B cell (primary cell): ENCODE measurements at regions not wholly inside any gene's neighbourhood (a gene's known extent, or its start where the extent isn't known, plus 50 kb on each side); places are given as distances from the start of the nearest gene placed in this dataset.

Source experiments
- ATAC-seq: fragments of 200-7000 bp; cut with Tn5 transposase; one replicate; pipeline ENCODE4 v1.10.0; 2021; ENCODE audit warnings: low read depth, mild to moderate bottlenecking, moderate number of reproducible peaks, moderate library complexity
- CTCF ChIA-PET: fragments of 350-600 bp; sonication (Branson Sonifier 250); formaldehyde crosslinking; loops from one replicate; lab custom pipeline; 2021; ENCODE audit warnings: antibody characterized with exemption, inconsistent platforms; lab: Charles Lee
- POLR2A ChIA-PET: fragments of 350-600 bp; sonication (Branson Sonifier 250); formaldehyde crosslinking; loops from one replicate; lab custom pipeline; 2021; ENCODE audit warnings: antibody characterized with exemption; lab: Charles Lee
- DNase-seq: peaks from one replicate; pipeline ENCODE4 v3.0.0; 2013
- H2AFZ ChIP-seq: 2 replicates; pipeline ENCODE4 v1.6.1; 2012; ENCODE audit warnings: mild to moderate bottlenecking, low read depth, low read length; ENCODE audit not compliant: insufficient read depth, poor library complexity, severe bottlenecking
- H3K27ac ChIP-seq, 2 donors: 1 replicate in 1 of 2; 2 replicates in 1 of 2; pipeline ENCODE4 v1.5.1; 2012 to 2013; ENCODE audit warnings: low read length in 2 of 2, mild to moderate bottlenecking in 2 of 2, moderate library complexity in 1 of 2
- H3K27me3 ChIP-seq, 4 experiments: fragments of 200-600 bp in 1 of 4; sonication (generic) in 1 of 4; replicated peaks in 1 of 4; 1 replicate in 2 of 4; 2 replicates in 2 of 4; pipeline versions ENCODE4 v1.6.1 to v1.7.0; 2013 to 2016; ENCODE audit warnings: low read length in 3 of 4, mild to moderate bottlenecking in 2 of 4, mixed read lengths in 1 of 4, moderate library complexity in 1 of 4; ENCODE audit not compliant: insufficient read depth in 4 of 4, control insufficient read depth in 3 of 4; ENCODE audit errors: control extremely low read depth in 1 of 4
- H3K36me3 ChIP-seq, 2 experiments: replicated peaks in 1 of 2; 1 replicate in 1 of 2; 2 replicates in 1 of 2; pipeline versions ENCODE4 v1.6.1 to v1.7.1; 2013; ENCODE audit warnings: low read length in 1 of 2; ENCODE audit not compliant: insufficient read depth in 2 of 2, control insufficient read depth in 1 of 2; ENCODE audit errors: control extremely low read depth in 1 of 2, extremely low read depth in 1 of 2
- H3K4me1 ChIP-seq, 2 donors: fragments of 200-600 bp in 1 of 2; sonication (generic) in 1 of 2; 1 replicate in 1 of 2; 2 replicates in 1 of 2; pipeline versions ENCODE4 v1.5.1 to v1.6.1; 2013 to 2017; ENCODE audit warnings: low read length in 2 of 2; ENCODE audit not compliant: control insufficient read depth in 2 of 2, insufficient read depth in 2 of 2
- H3K4me2 ChIP-seq: replicated peaks from 2 replicates; pipeline ENCODE3; 2012; ENCODE audit warnings: mild to moderate bottlenecking, low read depth, low read length; ENCODE audit not compliant: poor library complexity, severe bottlenecking
- H3K4me3 ChIP-seq, 5 experiments: fragments of 200-600 bp in 1 of 5; sonication (generic) in 1 of 5; 1 replicate in 3 of 5; 2 replicates in 2 of 5; pipeline versions ENCODE4 v1.5.1 to v1.7.0; 2011 to 2016; ENCODE audit warnings: low read length in 4 of 5, mild to moderate bottlenecking in 4 of 5, low read depth in 2 of 5, control low read depth in 1 of 5, moderate library complexity in 1 of 5; ENCODE audit not compliant: insufficient read depth in 1 of 5; ENCODE audit errors: control extremely low read depth in 1 of 5, extremely low read depth in 1 of 5
- H3K79me2 ChIP-seq: fragments of 200-600 bp; sonication (generic); one replicate; pipeline ENCODE4 v1.6.0; 2016; ENCODE audit warnings: low read length; ENCODE audit not compliant: control insufficient read depth, insufficient read depth
- H3K9ac ChIP-seq: fragments of 200-600 bp; sonication (generic); 2 replicates; pipeline ENCODE4 v1.6.1; 2017; ENCODE audit warnings: mild to moderate bottlenecking, low read length, moderate library complexity
- H3K9me3 ChIP-seq, 3 donors: one replicate each; pipeline versions ENCODE4 v1.6.1 to v1.7.1; 2013; ENCODE audit warnings: low read length in 2 of 3; ENCODE audit not compliant: control insufficient read depth in 2 of 3, insufficient read depth in 1 of 3; ENCODE audit errors: control extremely low read depth in 1 of 3
- H4K20me1 ChIP-seq: 2 replicates; pipeline ENCODE4 v1.6.0; 2012; ENCODE audit warnings: mild to moderate bottlenecking, low read length; ENCODE audit not compliant: insufficient read depth, control insufficient read depth, poor library complexity, severe bottlenecking
- H3K27ac Mint-ChIP-seq: one replicate; pipeline ENCODE4 v1.8.0; 2021; ENCODE audit warnings: mixed read lengths
- H3K27me3 Mint-ChIP-seq: one replicate; pipeline ENCODE4 v1.8.0; 2021; ENCODE audit warnings: mixed read lengths
- H3K4me1 Mint-ChIP-seq: one replicate; pipeline ENCODE4 v1.8.0; 2021; ENCODE audit warnings: mixed read lengths
- H3K4me3 Mint-ChIP-seq: one replicate; pipeline ENCODE4 v1.8.0; 2021; ENCODE audit warnings: mixed read lengths
- H3K9me3 Mint-ChIP-seq: one replicate; pipeline ENCODE4 v1.8.0; 2022; ENCODE audit warnings: mixed read lengths; ENCODE audit not compliant: insufficient read depth
- EZH2 ChIP-seq: IDR thresholded peaks from 2 replicates; pipeline ENCODE4 v1.6.1; 2012; ENCODE audit warnings: borderline replicate concordance, low read depth, mild to moderate bottlenecking, moderate library complexity, low read length; ENCODE audit not compliant: insufficient read depth, poor library complexity, severe bottlenecking
- WGBS: methylation state at CpG from one replicate; pipeline ENCODE4 v1.1.5; 2013; ENCODE audit warnings: missing lambda C conversion rate; ENCODE audit not compliant: insufficient coverage; 5-methylcytosine and 5-hydroxymethylcytosine counted together
- intact Hi-C: fragments of 100-400 bp; cut with micrococcal nuclease; formaldehyde crosslinking; loops from one replicate; pipeline ENCODE4 v1.10.0; 2022
- TF ChIP-seq, protein P1 (sequence below): fragments of 200-600 bp; IDR thresholded peaks from one replicate; pipeline ENCODE4 v1.8.0; 2022; ENCODE audit warnings: antibody characterized with exemption, mild to moderate bottlenecking

DNA sequence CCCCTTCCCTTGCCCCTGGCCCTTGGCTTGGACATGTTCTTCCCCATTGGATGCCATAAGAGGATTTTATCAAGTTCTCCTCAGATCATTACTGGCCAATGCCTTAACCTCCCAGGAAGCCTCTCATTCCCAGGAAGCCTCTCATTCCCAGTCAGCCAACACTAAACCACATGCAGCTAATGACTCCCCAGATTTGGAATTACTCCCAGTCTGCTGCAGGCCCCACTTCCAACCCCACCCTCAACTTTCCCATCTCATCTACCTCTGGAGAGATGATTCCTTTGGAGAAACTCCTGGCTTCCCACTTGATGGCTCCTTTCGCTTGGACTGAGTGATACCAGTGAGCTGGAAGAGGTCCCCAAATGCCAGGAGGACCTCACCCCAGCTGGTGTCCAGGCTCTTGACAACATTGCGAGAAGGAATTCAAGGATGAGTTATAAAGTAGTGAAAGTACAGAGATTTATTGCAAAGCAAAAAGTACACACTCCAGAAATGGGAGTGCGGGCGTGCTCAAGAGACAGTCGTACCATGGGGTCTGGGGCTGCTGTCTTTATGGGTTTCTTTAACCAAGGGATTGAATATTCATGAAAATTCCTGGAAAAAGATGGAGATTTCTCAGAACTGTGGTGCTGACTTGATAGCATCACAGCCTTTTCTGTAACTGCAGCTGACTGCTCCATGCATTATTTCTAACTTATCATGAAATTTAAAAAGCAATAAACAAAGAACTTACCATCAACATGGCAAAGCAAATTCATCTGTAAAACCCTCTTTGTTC is 117.2 kb upstream of the ADCY1 start:
- ChIA-PET CTCF (no interaction called here), POLR2A (no interaction called here)
- TF ChIP-seq, protein P1, sequence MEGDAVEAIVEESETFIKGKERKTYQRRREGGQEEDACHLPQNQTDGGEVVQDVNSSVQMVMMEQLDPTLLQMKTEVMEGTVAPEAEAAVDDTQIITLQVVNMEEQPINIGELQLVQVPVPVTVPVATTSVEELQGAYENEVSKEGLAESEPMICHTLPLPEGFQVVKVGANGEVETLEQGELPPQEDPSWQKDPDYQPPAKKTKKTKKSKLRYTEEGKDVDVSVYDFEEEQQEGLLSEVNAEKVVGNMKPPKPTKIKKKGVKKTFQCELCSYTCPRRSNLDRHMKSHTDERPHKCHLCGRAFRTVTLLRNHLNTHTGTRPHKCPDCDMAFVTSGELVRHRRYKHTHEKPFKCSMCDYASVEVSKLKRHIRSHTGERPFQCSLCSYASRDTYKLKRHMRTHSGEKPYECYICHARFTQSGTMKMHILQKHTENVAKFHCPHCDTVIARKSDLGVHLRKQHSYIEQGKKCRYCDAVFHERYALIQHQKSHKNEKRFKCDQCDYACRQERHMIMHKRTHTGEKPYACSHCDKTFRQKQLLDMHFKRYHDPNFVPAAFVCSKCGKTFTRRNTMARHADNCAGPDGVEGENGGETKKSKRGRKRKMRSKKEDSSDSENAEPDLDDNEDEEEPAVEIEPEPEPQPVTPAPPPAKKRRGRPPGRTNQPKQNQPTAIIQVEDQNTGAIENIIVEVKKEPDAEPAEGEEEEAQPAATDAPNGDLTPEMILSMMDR = no peak
- no peak for TF ChIP-seq EZH2
- Histone ChIP-seq H3K27ac (no peak overlapping the region), H3K4me3 (no peak overlapping the region), H3K4me1 (no peaks in the 10 kb centered on the region), H3K27me3 (peaks cover 0 to 5% (median 0%) of the 10 kb centered on the region in 4 experiments), H3K4me2 (no peak overlapping the region), H2AFZ (no peak overlapping the region), H3K36me3 (no peaks in the 10 kb centered on the region), H4K20me1 (no peaks in the 10 kb centered on the region), H3K9me3 (no peaks in the 10 kb centered on the region), H3K79me2 (no peaks in the 10 kb centered on the region), H3K9ac (no peak overlapping the region)
- intact Hi-C loops = no loop called here
- no peaks in the 10 kb centered on the region for H3K4me1 Mint-ChIP-seq
- no peak overlapping the region for H3K27ac Mint-ChIP-seq
- no peak for ATAC-seq
- peaks cover 10% of the 10 kb centered on the region for H3K27me3 Mint-ChIP-seq
- WGBS = 100% methylated on average over 3 of the region's 5 CpGs
- H3K9me3 Mint-ChIP-seq = no peaks in the 10 kb centered on the region
- no peak for DNase-seq
- H3K4me3 Mint-ChIP-seq = no peak overlapping the region

DNA sequence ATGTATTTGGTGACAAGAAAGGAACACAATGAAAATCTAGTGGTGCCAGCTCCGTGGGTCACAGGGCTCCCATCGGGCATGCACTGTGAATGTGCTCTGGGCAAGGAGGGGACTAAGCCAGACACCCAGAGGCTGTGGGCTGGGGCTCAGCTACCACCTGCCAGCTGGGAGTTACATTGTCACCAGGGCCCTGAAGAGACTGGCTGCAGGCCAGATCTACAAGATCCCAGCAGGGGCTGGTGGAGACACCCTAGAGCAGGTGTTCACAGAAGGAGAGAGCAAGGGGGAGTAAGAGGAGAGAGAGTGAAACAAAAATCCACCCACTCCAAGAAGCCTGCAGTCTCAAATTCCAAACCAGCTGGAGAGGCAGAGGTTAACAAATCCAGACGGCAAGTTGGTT is 116.6 kb upstream of the ADCY1 start:
- CTCF ChIA-PET = no interaction called here
- H3K4me1 Mint-ChIP-seq = no peaks in the 10 kb centered on the region
- no peak overlapping the region for H3K27ac Mint-ChIP-seq

More for the DNA sequence above, 116.6 kb upstream of the ADCY1 start:
- Mint-ChIP-seq H3K9me3 (no peaks in the 10 kb centered on the region), H3K4me3 (no peak overlapping the region), H3K27me3 (peaks cover 10% of the 10 kb centered on the region)
- Histone ChIP-seq H3K27me3 (peaks cover 0 to 5% (median 0%) of the 10 kb centered on the region in 4 experiments), H2AFZ (no peak overlapping the region), H3K4me2 (no peak overlapping the region), H3K4me1 (no peaks in the 10 kb centered on the region), H3K9me3 (no peaks in the 10 kb centered on the region), H4K20me1 (no peaks in the 10 kb centered on the region), H3K4me3 (no peak overlapping the region), H3K36me3 (no peaks in the 10 kb centered on the region), H3K9ac (no peak overlapping the region), H3K79me2 (no peaks in the 10 kb centered on the region), H3K27ac (no peak overlapping the region)
- intact Hi-C loops = no loop called here
- TF ChIP-seq EZH2 = no peak
- TF ChIP-seq, protein P1 = no peak
- WGBS = 86% methylated on average over 2 of the region's 3 CpGs
- DNase-seq = no peak
- ATAC-seq = no peak
- POLR2A ChIA-PET = no interaction called here
